IPS-20b (cell line): ENCODE measurements at regions not wholly inside any gene's neighbourhood (a gene's known extent, or its start where the extent isn't known, plus 50 kb on each side); places are given as distances from the start of the nearest gene placed in this dataset.

Experiments
- H3K27ac ChIP-seq: one replicate; pipeline ENCODE4 v1.5.1; 2013; ENCODE audit warnings: low read length
- H3K27me3 ChIP-seq: 2 replicates; pipeline ENCODE4 v1.6.1; 2013; ENCODE audit warnings: mild to moderate bottlenecking, low read length, inconsistent platforms; ENCODE audit not compliant: insufficient read depth
- H3K36me3 ChIP-seq: 2 replicates; pipeline ENCODE4 v1.6.1; 2013; ENCODE audit warnings: low read depth, mild to moderate bottlenecking, inconsistent platforms, low read length, moderate library complexity; ENCODE audit not compliant: insufficient read depth
- H3K4me1 ChIP-seq: 2 replicates; pipeline ENCODE4 v1.6.1; 2013; ENCODE audit warnings: mild to moderate bottlenecking, control low read depth, inconsistent platforms, low read length, moderate library complexity; ENCODE audit not compliant: insufficient read depth
- H3K4me3 ChIP-seq: 2 replicates; pipeline ENCODE4 v1.5.1; 2013; ENCODE audit warnings: mild to moderate bottlenecking, low read length, inconsistent platforms
- H3K9ac ChIP-seq: 2 replicates; pipeline ENCODE4 v1.6.1; 2013; ENCODE audit warnings: low read depth, mild to moderate bottlenecking, inconsistent platforms, low read length, moderate library complexity
- H3K9me3 ChIP-seq: 2 replicates; pipeline ENCODE4 v1.6.1; 2013; ENCODE audit warnings: mild to moderate bottlenecking, low read depth, low read length, inconsistent platforms; ENCODE audit not compliant: insufficient read depth

DNA sequence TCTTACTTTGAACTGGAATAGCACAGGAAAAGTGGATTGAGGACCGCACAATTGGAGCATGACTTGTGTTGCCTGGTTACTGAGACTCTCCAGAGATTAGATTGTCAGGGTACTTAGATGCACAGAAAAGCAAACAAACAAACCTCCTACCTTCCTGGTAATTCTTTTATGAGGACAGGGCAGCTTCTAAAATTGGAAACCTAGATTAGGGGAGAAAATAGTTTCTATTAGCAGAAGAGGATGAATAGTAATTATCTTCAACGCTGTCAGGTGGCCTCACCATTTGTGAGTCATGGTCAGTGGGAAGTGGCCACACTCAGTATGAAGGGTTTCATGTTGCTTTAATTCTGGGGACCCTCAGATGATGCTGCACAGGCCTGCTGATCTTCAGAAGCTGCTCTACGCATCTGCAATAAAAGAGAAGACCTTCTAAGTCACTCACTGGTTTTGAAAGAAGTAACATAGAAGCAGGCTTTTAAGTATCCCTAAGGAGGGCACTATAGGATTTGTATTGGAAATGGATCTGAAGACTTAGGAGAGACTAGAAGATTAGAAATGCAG is 106.8 kb downstream of the LACC1 start:
- H3K4me1 ChIP-seq = peaks cover 3% of the 10 kb centered on the region; the same call in 1 of the 2 replicates
- H3K36me3 ChIP-seq = no peaks in the 10 kb centered on the region
- no peak overlapping the region for H3K4me3 ChIP-seq
- no peak overlapping the region for H3K27ac ChIP-seq
- H3K9me3 ChIP-seq = no peaks in the 10 kb centered on the region
- H3K27me3 ChIP-seq = no peaks in the 10 kb centered on the region
- no peak overlapping the region for H3K9ac ChIP-seq

- no peak overlapping the region for H3K4me3 ChIP-seq
- H3K27ac ChIP-seq = no peak overlapping the region
Measured at GRCh38 chr13:43988302-43988701, 108.6 kb downstream of the LACC1 start.

DNA sequence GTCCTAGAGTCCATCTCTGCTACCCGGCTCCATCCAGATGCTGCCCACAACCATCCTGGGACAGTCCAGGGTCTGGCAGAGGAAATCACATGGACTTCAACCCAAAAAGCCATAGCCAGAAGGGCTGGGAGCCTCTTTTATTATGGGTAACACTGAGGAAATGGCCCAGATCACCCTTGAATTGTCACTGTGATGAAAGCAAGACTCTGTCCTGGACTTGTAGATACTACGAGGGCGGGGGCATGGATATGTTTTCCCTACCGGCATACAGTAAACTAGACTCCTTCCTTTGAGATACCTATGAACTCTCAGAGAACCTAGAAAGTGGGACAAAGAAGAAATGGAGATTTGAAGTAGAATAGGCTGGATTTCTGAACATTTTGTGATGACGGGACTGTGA is 110.3 kb downstream of the LACC1 start:
- Histone ChIP-seq H3K27ac (no peak overlapping the region), H3K9ac (no peak overlapping the region), H3K4me3 (no peak overlapping the region), H3K27me3 (no peaks in the 10 kb centered on the region), H3K4me1 (peaks cover 8% of the 10 kb centered on the region; the same call in 1 of the 2 replicates), H3K9me3 (no peaks in the 10 kb centered on the region; the same call in 1 of the 2 replicates), H3K36me3 (no peaks in the 10 kb centered on the region)

More at GRCh38 chr13:43988302-43988701, 108.6 kb downstream of the LACC1 start:
- Histone ChIP-seq H3K36me3 (no peaks in the 10 kb centered on the region), H3K27me3 (no peaks in the 10 kb centered on the region), H3K9me3 (no peaks in the 10 kb centered on the region), H3K4me1 (peaks cover 8% of the 10 kb centered on the region; the same call in 1 of the 2 replicates), H3K9ac (no peak overlapping the region)

DNA sequence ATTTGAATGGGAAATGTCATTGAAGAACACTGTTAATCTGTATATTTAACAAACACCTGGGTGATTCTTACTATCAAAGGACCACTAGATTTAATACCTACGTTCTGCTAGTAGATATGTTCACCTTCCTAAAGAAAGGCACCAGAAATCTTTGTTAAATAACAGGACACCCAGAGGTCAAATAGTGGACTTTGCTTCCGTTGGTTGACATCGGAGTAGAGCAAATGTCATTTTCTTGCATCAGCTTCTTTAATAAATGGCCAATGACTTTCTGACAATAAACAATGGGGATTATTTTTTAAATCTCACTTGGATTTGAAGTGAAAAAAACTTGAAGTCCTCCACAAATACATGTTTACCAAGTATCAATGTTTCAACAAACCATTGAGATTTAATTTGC is 111.1 kb downstream of the LACC1 start:
- Histone ChIP-seq H3K27ac (no peak overlapping the region), H3K9ac (no peak overlapping the region), H3K36me3 (no peaks in the 10 kb centered on the region), H3K4me1 (peaks cover 8% of the 10 kb centered on the region; the same call in 1 of the 2 replicates), H3K4me3 (no peak overlapping the region), H3K9me3 (no peaks in the 10 kb centered on the region; the same call in 1 of the 2 replicates), H3K27me3 (no peaks in the 10 kb centered on the region)

- Histone ChIP-seq H3K9me3 (no peaks in the 10 kb centered on the region; the same call in 1 of the 2 replicates), H3K9ac (peak overlapping the region; percentile 19; the same call in 1 of the 2 replicates), H3K4me1 (peaks cover 8% of the 10 kb centered on the region; the same call in 1 of the 2 replicates), H3K27ac (no peak overlapping the region), H3K27me3 (no peaks in the 10 kb centered on the region), H3K4me3 (no peak overlapping the region), H3K36me3 (no peaks in the 10 kb centered on the region)
Measured at GRCh38 chr13:43991773-43992201, 112.1 kb downstream of the LACC1 start.

DNA sequence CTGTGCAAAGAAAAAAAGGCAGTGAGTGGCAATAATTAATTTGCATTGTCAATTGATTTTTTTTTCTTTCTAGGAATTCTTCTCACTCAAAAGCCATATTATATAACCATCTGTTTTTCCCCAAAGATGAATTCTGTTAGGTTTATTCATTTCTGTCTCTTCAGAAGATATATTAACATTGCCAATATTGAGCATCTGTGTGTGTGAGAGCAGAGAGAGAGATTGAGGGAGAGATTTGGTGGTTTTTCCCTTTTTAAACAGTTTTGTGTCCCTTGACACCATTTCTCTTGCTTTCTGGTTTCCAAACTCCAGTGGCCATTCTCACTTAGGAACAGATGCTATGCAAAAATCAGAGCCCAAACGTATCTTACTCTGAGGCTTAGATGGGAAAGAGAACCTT is 112.5 kb downstream of the LACC1 start:
- Histone ChIP-seq H3K9me3 (no peaks in the 10 kb centered on the region; the same call in 1 of the 2 replicates), H3K4me3 (no peak overlapping the region), H3K4me1 (peaks cover 8% of the 10 kb centered on the region; the same call in 1 of the 2 replicates), H3K36me3 (no peaks in the 10 kb centered on the region), H3K27me3 (no peaks in the 10 kb centered on the region), H3K9ac (no peak overlapping the region), H3K27ac (no peak overlapping the region)

- H3K27me3 ChIP-seq = no peaks in the 10 kb centered on the region
- H3K36me3 ChIP-seq = no peaks in the 10 kb centered on the region
- no peak overlapping the region for H3K4me3 ChIP-seq
- H3K9me3 ChIP-seq = no peaks in the 10 kb centered on the region; the same call in 1 of the 2 replicates
- H3K9ac ChIP-seq = no peak overlapping the region
- peaks cover 8% of the 10 kb centered on the region; the same call in 1 of the 2 replicates for H3K4me1 ChIP-seq
- H3K27ac ChIP-seq = no peak overlapping the region
Measured at GRCh38 chr13:43994999-43995859, 115.5 kb downstream of the LACC1 start.

DNA sequence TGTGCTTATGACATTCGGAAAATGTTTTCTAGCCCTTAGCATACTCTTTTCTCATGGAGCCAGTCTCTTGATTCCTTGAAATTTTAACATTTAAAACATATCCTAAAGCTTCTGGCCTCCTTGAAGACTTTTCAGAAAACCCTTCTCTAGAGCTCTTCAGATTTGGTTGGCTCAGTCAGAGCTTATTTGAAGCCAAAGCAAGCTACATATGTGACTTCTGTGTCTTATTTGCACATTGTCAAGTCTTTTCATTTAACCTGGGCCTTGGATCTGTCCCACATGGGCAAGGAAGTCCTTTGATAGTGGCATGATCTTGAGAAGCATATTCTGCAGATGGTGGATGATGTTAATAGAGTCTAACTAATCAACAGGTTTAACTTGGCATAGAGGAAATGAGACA is 116.5 kb downstream of the LACC1 start:
- no peaks in the 10 kb centered on the region for H3K27me3 ChIP-seq
- no peaks in the 10 kb centered on the region for H3K36me3 ChIP-seq
- no peak overlapping the region for H3K27ac ChIP-seq
- peaks cover 8% of the 10 kb centered on the region; the same call in 1 of the 2 replicates for H3K4me1 ChIP-seq
- no peak overlapping the region for H3K4me3 ChIP-seq
- H3K9me3 ChIP-seq = no peaks in the 10 kb centered on the region; the same call in 1 of the 2 replicates
- H3K9ac ChIP-seq = no peak overlapping the region

DNA sequence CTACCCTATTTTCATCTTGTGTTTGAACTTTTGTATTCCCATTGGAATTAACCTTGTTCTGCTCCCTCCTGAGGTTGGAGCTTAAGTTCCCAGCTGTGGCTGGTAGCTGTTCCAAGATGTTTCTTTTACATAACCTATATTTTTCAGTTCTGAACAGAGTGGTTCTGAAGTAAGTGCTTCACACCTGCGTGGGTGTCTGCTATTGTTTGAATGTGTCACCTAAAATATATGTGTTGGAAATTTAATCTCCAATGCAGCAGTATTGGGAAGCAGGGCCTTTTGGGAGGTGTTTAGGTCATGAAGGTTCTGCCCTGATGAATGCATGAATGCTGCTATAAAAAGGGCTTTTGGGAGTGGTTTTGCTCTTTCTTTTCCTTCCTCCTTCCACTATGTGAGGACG is 123.8 kb downstream of the LACC1 start:
- Histone ChIP-seq H3K9me3 (no peaks in the 10 kb centered on the region; the same call in 1 of the 2 replicates), H3K36me3 (no peaks in the 10 kb centered on the region), H3K9ac (no peak overlapping the region), H3K4me3 (no peak overlapping the region), H3K4me1 (no peaks in the 10 kb centered on the region), H3K27ac (no peak overlapping the region), H3K27me3 (no peaks in the 10 kb centered on the region)

GRCh38 chr13:44004878-44005277 is 125.2 kb downstream of the LACC1 start:
- Histone ChIP-seq H3K4me3 (no peak overlapping the region), H3K27ac (no peak overlapping the region), H3K36me3 (no peaks in the 10 kb centered on the region), H3K9ac (no peak overlapping the region), H3K27me3 (no peaks in the 10 kb centered on the region), H3K9me3 (no peaks in the 10 kb centered on the region; the same call in 1 of the 2 replicates), H3K4me1 (no peaks in the 10 kb centered on the region)

DNA sequence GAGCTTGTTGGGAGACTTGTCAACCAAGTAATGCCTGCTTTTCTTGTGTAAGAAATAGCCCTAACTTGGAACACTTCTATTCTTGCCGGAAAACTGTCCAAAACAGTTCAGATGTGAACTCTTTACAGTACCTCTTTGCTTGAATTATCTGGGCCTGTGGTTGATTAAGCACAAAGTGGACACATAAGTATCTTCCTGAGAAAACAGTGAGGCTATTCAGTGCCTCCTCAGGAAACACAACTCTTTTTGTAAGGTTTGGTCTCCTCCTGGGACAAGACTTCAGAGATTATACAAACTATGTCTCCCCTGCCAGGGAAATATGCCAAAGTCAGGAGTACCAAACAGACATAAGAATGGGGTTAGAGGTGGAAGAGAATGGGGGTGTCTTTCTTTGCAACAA is 127.7 kb downstream of the LACC1 start:
- no peak overlapping the region for H3K9ac ChIP-seq
- H3K9me3 ChIP-seq = no peaks in the 10 kb centered on the region; the same call in 1 of the 2 replicates
- no peak overlapping the region for H3K4me3 ChIP-seq
- no peak overlapping the region for H3K27ac ChIP-seq
- H3K27me3 ChIP-seq = no peaks in the 10 kb centered on the region
- H3K36me3 ChIP-seq = no peaks in the 10 kb centered on the region
- no peaks in the 10 kb centered on the region for H3K4me1 ChIP-seq
